ENCODE measurements at regions not wholly inside any gene's neighbourhood (a gene's known extent, or its start where the extent isn't known, plus 50 kb on each side); places are given as distances from the start of the nearest gene placed in this dataset.
A peak's percentile ranks its signal among the peaks of the same experiment; 100 is the strongest.

DNA sequence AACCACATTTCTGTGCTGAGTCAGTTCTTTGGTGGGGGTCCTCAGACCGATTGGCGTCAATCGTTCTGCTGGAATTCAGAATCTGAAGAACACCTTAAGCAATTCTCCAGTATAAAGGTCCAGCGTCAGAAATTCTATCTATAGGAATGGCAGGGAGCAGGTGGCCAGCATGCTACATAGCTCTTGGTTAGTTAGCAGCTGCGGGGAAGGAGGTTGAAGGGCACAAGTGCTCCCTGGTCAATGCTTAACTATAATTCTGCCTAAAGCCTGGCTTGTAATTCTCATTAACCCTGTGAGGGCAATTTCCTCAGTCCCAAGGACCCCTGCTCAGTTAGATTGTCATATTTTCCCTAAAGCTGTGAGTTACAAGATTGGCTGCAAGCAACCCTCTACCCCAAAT, 54.3 kb upstream of the GALNT2 start:
- no peaks in the 10 kb centered on the region for H3K9me3 Mint-ChIP-seq
- H3K36me3 Mint-ChIP-seq (ENCODE audit: low read depth) = no peaks in the 10 kb centered on the region
- peaks cover 36% of the 10 kb centered on the region for H3K4me1 Mint-ChIP-seq
- no peaks in the 10 kb centered on the region for H3K27me3 Mint-ChIP-seq (ENCODE audit: low read depth)
- H3K4me3 Mint-ChIP-seq = no peak overlapping the region
- H3K27ac Mint-ChIP-seq = peak overlapping the region; percentile 32 to 64 (median 40)
- TF ChIP-seq, protein P1, sequence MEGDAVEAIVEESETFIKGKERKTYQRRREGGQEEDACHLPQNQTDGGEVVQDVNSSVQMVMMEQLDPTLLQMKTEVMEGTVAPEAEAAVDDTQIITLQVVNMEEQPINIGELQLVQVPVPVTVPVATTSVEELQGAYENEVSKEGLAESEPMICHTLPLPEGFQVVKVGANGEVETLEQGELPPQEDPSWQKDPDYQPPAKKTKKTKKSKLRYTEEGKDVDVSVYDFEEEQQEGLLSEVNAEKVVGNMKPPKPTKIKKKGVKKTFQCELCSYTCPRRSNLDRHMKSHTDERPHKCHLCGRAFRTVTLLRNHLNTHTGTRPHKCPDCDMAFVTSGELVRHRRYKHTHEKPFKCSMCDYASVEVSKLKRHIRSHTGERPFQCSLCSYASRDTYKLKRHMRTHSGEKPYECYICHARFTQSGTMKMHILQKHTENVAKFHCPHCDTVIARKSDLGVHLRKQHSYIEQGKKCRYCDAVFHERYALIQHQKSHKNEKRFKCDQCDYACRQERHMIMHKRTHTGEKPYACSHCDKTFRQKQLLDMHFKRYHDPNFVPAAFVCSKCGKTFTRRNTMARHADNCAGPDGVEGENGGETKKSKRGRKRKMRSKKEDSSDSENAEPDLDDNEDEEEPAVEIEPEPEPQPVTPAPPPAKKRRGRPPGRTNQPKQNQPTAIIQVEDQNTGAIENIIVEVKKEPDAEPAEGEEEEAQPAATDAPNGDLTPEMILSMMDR (IDR thresholded peaks at IDR 0.05; ENCODE audit: unreplicated experiment in 3 of 3) = no peak

DNA sequence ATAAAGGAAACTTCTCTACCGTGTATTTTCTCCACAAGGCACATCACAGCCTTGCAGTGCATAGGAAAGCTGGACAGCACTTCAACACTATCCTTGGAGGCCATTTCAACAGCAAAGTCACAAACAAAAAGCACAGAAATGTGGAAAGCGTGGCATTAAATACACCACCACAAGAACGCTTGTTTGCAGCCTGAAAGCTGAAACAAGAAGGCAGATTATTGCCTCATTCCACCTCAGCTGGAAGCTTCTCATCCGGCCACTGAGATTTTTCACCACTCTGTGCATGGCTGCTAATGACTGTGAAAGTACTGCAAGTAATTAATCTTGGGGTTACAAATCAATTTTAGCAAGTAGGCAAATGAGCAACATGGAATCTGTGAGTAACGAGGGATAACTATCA, 50.9 kb upstream of the GALNT2 start:
- Mint-ChIP-seq H3K36me3 (ENCODE audit: low read depth) (no peaks in the 10 kb centered on the region), H3K27ac (no peak overlapping the region), H3K9me3 (no peaks in the 10 kb centered on the region), H3K4me1 (peaks cover 26% of the 10 kb centered on the region), H3K4me3 (no peak overlapping the region), H3K27me3 (ENCODE audit: low read depth) (peaks cover 11% of the 10 kb centered on the region)
- TF ChIP-seq, protein P1 (IDR thresholded peaks at IDR 0.05; ENCODE audit: unreplicated experiment in 3 of 3) = no peak

Measured in nephron (organoid).